Thymus (tissue), 11 donors: ENCODE measurements at regions not wholly inside any gene's neighbourhood (a gene's known extent, or its start where the extent isn't known, plus 50 kb on each side); places are given as distances from the start of the nearest gene placed in this dataset.

Source experiments
- DNase-seq, 9 donors: peaks; one replicate each; pipeline ENCODE4 v3.0.0-alpha.2; 2013; ENCODE audit warnings: low spot score in 9 of 9, low read depth in 6 of 9, missing footprints in 1 of 9
- H3K27ac ChIP-seq, 2 donors: one replicate each; pipeline ENCODE4 v1.5.1; 2013; ENCODE audit warnings: control low read depth in 1 of 2, low read depth in 1 of 2, low read length in 1 of 2, mild to moderate bottlenecking in 1 of 2, moderate library complexity in 1 of 2
- H3K27me3 ChIP-seq, 2 donors: one replicate each; pipeline ENCODE4 v1.5.1; 2013; ENCODE audit warnings: low read length in 1 of 2; ENCODE audit not compliant: control insufficient read depth in 2 of 2, insufficient read depth in 1 of 2
- H3K36me3 ChIP-seq, 2 donors: one replicate each; pipeline ENCODE4 v1.5.1; 2013; ENCODE audit warnings: low read length in 1 of 2, mild to moderate bottlenecking in 1 of 2, moderate library complexity in 1 of 2; ENCODE audit not compliant: control insufficient read depth in 2 of 2, insufficient read depth in 2 of 2
- H3K4me1 ChIP-seq, 2 donors: one replicate each; pipeline ENCODE4 v1.5.1; 2013; ENCODE audit warnings: low read length in 2 of 2; ENCODE audit not compliant: control insufficient read depth in 2 of 2, insufficient read depth in 2 of 2
- H3K4me3 ChIP-seq, 2 donors: one replicate each; pipeline ENCODE4 v1.5.1; 2013; ENCODE audit warnings: low read length in 2 of 2, control low read depth in 1 of 2, mild to moderate bottlenecking in 1 of 2
- H3K9me3 ChIP-seq, 2 donors: one replicate each; pipeline ENCODE4 v1.5.1; 2013; ENCODE audit warnings: low read length in 1 of 2, mild to moderate bottlenecking in 1 of 2; ENCODE audit not compliant: control insufficient read depth in 2 of 2, insufficient read depth in 1 of 2
- WGBS: extraction: QIAGEN DNeasy Blood & Tissue Kit; methylation state at CpG from one replicate; pipeline ENCODE4 v1.1.7; 2013; 5-methylcytosine and 5-hydroxymethylcytosine counted together
- donor health status: healthy.

- DNase-seq = peak in 1 of 9 donors; percentile 40
- Histone ChIP-seq H3K4me3 (no peak overlapping the region), H3K36me3 (no peaks in the 10 kb centered on the region), H3K4me1 (peaks cover 0 to 3% of the 10 kb centered on the region in 2 donors), H3K27me3 (peaks cover 0 to 3% of the 10 kb centered on the region in 2 donors), H3K9me3 (no peaks in the 10 kb centered on the region), H3K27ac (peak overlapping the region in 1 of 2 donors; percentile 48)
- WGBS = 58% methylated on average over 11 of the region's 11 CpGs
These were observed 73.1 kb upstream of the SLC6A6 start for GRCh38 chr3:14329116-14329830.

GRCh38 chr3:14329842-14330241 lies 72.6 kb upstream of the SLC6A6 start:
- DNase-seq = no peak
- Histone ChIP-seq H3K4me1 (peaks cover 0 to 3% of the 10 kb centered on the region in 2 donors), H3K9me3 (no peaks in the 10 kb centered on the region), H3K27ac (no peak overlapping the region), H3K4me3 (no peak overlapping the region), H3K27me3 (no peaks in the 10 kb centered on the region), H3K36me3 (no peaks in the 10 kb centered on the region)
- WGBS = 87% methylated on average over 7 of the region's 7 CpGs

- 97% methylated on average over 10 of the region's 10 CpGs for WGBS
- DNase-seq = no peak
These were observed 71.9 kb upstream of the SLC6A6 start for GRCh38 chr3:14330508-14330907.

GRCh38 chr3:14331251-14331650 lies 71.2 kb upstream of the SLC6A6 start:
- Histone ChIP-seq H3K27me3 (no peaks in the 10 kb centered on the region), H3K27ac (no peak overlapping the region), H3K4me3 (no peak overlapping the region), H3K36me3 (no peaks in the 10 kb centered on the region), H3K9me3 (no peaks in the 10 kb centered on the region), H3K4me1 (peaks cover 6 to 8% of the 10 kb centered on the region in 2 donors)
- DNase-seq = no peak
- WGBS = 99% methylated on average over 6 of the region's 6 CpGs

More at GRCh38 chr3:14330508-14330907, 71.9 kb upstream of the SLC6A6 start:
- H3K9me3 ChIP-seq = no peaks in the 10 kb centered on the region
- H3K27ac ChIP-seq = no peak overlapping the region
- H3K27me3 ChIP-seq = no peaks in the 10 kb centered on the region
- no peak overlapping the region for H3K4me3 ChIP-seq
- H3K36me3 ChIP-seq = no peaks in the 10 kb centered on the region
- H3K4me1 ChIP-seq = peaks cover under 1 to 3% of the 10 kb centered on the region in 2 donors

GRCh38 chr3:14332392-14332791 lies 70.0 kb upstream of the SLC6A6 start:
- no peaks in the 10 kb centered on the region for H3K36me3 ChIP-seq

GRCh38 chr3:14333215-14333614 lies 69.2 kb upstream of the SLC6A6 start:
- Histone ChIP-seq H3K27ac (no peak overlapping the region), H3K27me3 (no peaks in the 10 kb centered on the region), H3K4me1 (peaks cover 6 to 21% of the 10 kb centered on the region in 2 donors), H3K9me3 (no peaks in the 10 kb centered on the region), H3K4me3 (no peak overlapping the region), H3K36me3 (no peaks in the 10 kb centered on the region)
- no peak for DNase-seq
- WGBS = 88% methylated on average over 1 of the region's 1 CpG

More at GRCh38 chr3:14332392-14332791, 70.0 kb upstream of the SLC6A6 start:
- WGBS = 95% methylated on average over 5 of the region's 5 CpGs
- Histone ChIP-seq H3K27ac (no peak overlapping the region), H3K4me3 (no peak overlapping the region), H3K27me3 (no peaks in the 10 kb centered on the region), H3K9me3 (no peaks in the 10 kb centered on the region), H3K4me1 (peaks cover 6 to 19% of the 10 kb centered on the region in 2 donors)
- DNase-seq = no peak

GRCh38 chr3:14333621-14334020 lies 68.8 kb upstream of the SLC6A6 start:
- H3K27ac ChIP-seq = no peak overlapping the region
- 97% methylated on average over 8 of the region's 8 CpGs for WGBS

GRCh38 chr3:14334136-14334535 lies 68.3 kb upstream of the SLC6A6 start:
- H3K4me3 ChIP-seq = no peak overlapping the region
- 93% methylated on average over 4 of the region's 4 CpGs for WGBS
- no peaks in the 10 kb centered on the region for H3K27me3 ChIP-seq
- H3K4me1 ChIP-seq = peaks cover 6 to 21% of the 10 kb centered on the region in 2 donors
- H3K27ac ChIP-seq = no peak overlapping the region
- no peaks in the 10 kb centered on the region for H3K9me3 ChIP-seq
- DNase-seq = no peak
- no peaks in the 10 kb centered on the region for H3K36me3 ChIP-seq

More at GRCh38 chr3:14333621-14334020, 68.8 kb upstream of the SLC6A6 start:
- DNase-seq = no peak
- Histone ChIP-seq H3K9me3 (no peaks in the 10 kb centered on the region), H3K36me3 (no peaks in the 10 kb centered on the region), H3K27me3 (no peaks in the 10 kb centered on the region), H3K4me3 (no peak overlapping the region), H3K4me1 (peaks cover 6 to 21% of the 10 kb centered on the region in 2 donors)

GRCh38 chr3:14334936-14335335 lies 67.5 kb upstream of the SLC6A6 start:
- Histone ChIP-seq H3K4me3 (no peak overlapping the region), H3K9me3 (no peaks in the 10 kb centered on the region), H3K36me3 (no peaks in the 10 kb centered on the region), H3K27me3 (no peaks in the 10 kb centered on the region), H3K4me1 (peaks cover 3 to 21% of the 10 kb centered on the region in 2 donors), H3K27ac (no peak overlapping the region)
- DNase-seq = no peak
- WGBS = 89% methylated on average over 7 of the region's 7 CpGs
